ENCODE measurements at regions not wholly inside any gene's neighbourhood (a gene's known extent, or its start where the extent isn't known, plus 50 kb on each side); places are given as distances from the start of the nearest gene placed in this dataset.
"Not testable (repeated sequence)": the region's sequence is repeated elsewhere in the genome, so short reads cannot be mapped to it uniquely, and the experiment has no call there.

GRCh38 chr3:118526758-118527513, 507.7 kb downstream of the IGSF11 start:
- DNase-seq (ENCODE audit: low spot score), result no peak

- DNase-seq (ENCODE audit: low spot score), result no peak
Observed at GRCh38 chr3:118527514-118528044, 507.1 kb downstream of the IGSF11 start.

DNA sequence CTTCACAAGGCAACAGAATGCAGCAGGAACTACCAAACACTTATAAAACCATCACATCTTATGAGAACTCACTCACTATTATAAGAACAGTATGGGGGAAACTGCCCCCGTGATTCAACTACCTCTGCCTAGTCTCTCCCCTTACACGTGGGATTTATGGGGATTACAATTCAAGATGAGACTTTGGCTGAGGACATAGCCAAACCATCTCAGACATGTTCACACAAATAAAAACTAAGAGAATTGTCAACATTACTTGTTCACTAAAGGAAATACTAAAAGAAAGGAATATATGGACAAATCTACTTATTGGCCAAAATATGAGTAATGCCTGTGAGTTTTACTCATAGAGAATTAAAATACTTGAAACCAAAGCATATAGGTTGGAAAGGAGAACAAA, 505.1 kb downstream of the IGSF11 start:
- no peak for DNase-seq (ENCODE audit: low spot score)

- no peak for DNase-seq (ENCODE audit: low spot score)
Observed at GRCh38 chr3:118530350-118530922, 504.2 kb downstream of the IGSF11 start.

- DNase-seq (ENCODE audit: low spot score), result not testable (repeated sequence)
Observed at GRCh38 chr3:118530927-118531356, 503.7 kb downstream of the IGSF11 start.

GRCh38 chr3:118531816-118532215, 502.8 kb downstream of the IGSF11 start:
- DNase-seq (ENCODE audit: low spot score), result no peak

DNA sequence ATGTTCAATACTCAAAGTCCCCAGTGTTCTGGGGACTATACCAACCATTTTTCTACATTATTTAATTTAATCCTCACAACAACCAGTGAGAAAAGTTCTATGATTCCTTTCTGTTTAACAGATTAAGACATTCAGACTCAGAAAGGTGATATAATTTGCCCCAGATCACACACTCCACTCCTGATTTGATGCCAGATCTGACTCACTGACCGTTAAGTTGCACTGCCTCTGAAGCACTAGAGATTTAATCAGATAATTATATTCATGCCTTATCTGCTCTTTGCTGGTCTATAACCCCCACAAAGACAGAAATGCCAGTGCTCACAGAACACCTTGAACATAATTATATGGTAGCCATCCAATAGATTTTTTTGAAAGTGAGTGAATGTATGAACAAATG, 501.0 kb downstream of the IGSF11 start:
- no peak for DNase-seq (ENCODE audit: low spot score)

DNA sequence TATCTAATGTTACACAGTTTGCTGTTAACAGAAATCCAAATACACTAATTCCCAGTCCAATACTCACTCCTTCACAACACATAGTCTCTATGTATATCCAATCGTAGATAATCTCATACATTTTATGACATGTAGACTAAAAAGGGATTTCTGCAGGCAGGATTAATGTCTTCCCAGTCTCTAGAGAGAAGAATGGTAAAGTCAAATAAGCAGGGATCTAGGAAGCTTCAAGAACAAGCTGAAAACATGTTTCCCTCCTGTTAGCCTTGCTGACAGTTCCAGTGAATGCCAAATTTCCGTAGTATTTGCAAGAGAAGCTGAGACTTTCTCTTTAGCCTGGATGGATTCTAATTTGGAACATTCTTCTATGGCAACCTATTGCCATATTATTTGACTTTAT, 500.1 kb downstream of the IGSF11 start:
- no peak for DNase-seq (ENCODE audit: low spot score)

GRCh38 chr3:118536764-118537163, 497.9 kb downstream of the IGSF11 start:
- DNase-seq (ENCODE audit: low spot score), result no peak

GRCh38 chr3:118537454-118537853, 497.2 kb downstream of the IGSF11 start:
- no peak for DNase-seq (ENCODE audit: low spot score)

- no peak for DNase-seq (ENCODE audit: low spot score)
Observed at GRCh38 chr3:118538187-118538586, 496.5 kb downstream of the IGSF11 start.

GRCh38 chr3:118539820-118540447, 494.7 kb downstream of the IGSF11 start:
- not testable (repeated sequence) for DNase-seq (ENCODE audit: low spot score)

DNA sequence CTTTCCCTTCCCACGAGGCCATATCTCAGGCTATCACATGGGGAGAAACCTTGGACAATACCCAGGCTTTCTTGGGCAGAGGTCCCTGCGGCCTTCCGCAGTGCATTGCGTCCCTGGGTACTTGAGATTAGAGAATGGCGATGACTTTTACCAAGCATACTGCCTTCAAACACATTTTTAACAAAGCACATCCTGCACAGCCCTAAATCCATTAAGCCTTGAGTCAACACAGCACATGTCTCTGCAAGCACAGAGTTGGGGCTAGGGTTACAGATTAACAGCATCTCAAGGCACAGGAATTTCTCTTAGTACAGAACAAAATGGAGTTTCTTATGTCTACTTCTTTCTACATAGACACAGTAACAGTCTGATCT, 494.2 kb downstream of the IGSF11 start:
- DNase-seq (ENCODE audit: low spot score), result not testable (repeated sequence)

DNA sequence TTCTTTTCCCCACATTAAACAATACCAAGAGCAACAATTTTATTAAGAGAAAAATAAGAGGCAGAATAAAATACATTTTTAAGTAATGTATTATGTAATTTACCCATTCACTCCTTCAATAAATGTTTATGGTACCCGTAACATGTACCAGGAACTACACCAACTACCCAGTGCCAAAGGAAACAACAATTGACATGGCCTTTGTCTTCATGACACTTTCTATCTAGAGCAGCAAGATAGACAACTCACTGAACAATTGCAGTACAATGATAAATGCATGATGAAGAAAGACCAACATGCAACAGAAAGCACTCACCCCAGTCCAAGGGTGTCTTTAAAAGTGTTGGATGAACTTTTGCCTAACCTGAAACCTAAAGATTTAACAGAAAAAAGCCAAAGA, 493.8 kb downstream of the IGSF11 start:
- DNase-seq (ENCODE audit: low spot score), result no peak

GRCh38 chr3:118541796-118542195, 492.9 kb downstream of the IGSF11 start:
- DNase-seq (ENCODE audit: low spot score), result no peak

GRCh38 chr3:118543832-118544231, 490.8 kb downstream of the IGSF11 start:
- DNase-seq (ENCODE audit: low spot score), result no peak

- peak; percentile 33 for DNase-seq (ENCODE audit: low spot score)
Observed at GRCh38 chr3:118544458-118544857, 490.2 kb downstream of the IGSF11 start.

DNA sequence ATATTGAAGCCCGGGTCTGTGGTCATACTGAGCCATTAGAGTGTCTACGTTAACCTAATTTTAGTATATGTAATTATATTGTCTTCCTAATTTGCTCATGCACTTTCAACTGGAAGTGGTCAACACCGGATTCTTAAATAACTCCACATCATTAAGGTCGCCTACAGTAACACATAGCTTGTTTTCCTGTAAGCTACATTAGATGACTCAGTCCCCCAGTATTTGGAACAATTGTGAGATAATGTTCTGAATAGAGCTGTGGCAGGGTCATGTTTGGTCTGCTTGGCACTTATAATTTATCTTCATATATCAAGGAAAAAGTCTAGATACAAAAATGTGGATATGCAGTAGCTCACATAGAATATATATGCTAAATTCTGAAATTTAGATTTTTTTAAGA, 486.2 kb downstream of the IGSF11 start:
- no peak for DNase-seq (ENCODE audit: low spot score)

DNA sequence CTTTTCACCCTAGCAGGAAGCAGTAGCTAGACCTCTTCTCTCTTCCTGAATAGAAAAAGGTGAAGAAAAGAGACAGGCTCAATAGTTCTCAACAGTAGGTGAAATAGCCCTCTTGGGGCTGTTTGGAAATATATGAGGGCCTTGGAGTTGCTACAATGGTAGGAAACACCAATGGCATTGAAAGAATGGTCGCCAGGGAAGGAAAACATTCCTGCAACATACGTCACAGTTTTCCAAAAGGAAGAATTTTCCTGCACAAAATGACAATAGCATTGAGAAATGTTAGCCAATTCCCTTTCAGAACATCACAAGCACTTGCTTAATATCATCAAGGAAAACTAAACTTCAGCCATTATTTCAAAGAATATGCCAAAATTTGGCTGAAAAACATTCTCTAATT, 484.5 kb downstream of the IGSF11 start:
- no peak for DNase-seq (ENCODE audit: low spot score)

GRCh38 chr3:118550556-118550955, 484.1 kb downstream of the IGSF11 start:
- no peak for DNase-seq (ENCODE audit: low spot score)

GRCh38 chr3:118554148-118554838, 480.4 kb downstream of the IGSF11 start:
- no peak for DNase-seq (ENCODE audit: low spot score)

- DNase-seq (ENCODE audit: low spot score), result no peak
Observed at GRCh38 chr3:118556983-118557382, 477.7 kb downstream of the IGSF11 start.

DNA sequence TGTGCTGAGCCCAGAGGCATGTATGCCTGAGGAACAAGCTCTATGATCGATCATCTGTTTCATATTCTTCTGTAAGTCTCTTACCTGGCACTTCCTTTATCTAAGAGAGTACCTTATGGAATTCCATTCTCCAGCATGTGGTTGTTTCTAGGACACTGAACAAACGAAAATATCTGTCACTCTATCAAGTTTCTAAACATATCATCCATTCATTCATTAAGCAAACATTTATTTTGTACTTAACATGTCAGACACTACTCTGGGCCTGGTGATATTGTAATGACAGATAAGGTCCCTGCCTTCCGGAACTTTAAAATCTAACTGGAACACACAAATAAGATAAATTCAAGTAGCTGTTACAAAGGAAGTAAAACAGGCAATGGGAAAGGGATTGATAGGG, 477.1 kb downstream of the IGSF11 start:
- DNase-seq (ENCODE audit: low spot score), result no peak
